ENCODE measurements at regions not wholly inside any gene's neighbourhood (a gene's known extent, or its start where the extent isn't known, plus 50 kb on each side); places are given as distances from the start of the nearest gene placed in this dataset.

DNA sequence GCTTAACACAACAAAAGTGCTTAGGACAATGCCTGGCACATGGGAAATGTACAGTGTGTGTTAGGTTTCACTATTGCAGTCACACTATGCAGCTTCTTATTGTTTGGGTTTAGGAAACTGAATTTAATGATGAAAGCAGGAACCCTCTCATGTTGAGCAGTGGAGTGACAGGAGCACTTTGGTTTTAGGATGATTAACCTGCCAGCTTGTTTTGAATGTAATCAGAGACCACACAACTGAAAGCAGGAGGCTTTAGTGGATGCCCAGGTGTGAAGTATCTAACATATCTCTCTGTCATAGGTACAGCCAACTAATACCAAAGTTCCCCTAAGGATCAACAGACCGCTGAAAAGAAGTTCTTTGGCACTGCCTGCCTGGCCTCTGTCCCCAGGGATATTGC, 406.9 kb upstream of the USP24 start:
- no peak for DNase-seq (ENCODE audit: low spot score)

DNA sequence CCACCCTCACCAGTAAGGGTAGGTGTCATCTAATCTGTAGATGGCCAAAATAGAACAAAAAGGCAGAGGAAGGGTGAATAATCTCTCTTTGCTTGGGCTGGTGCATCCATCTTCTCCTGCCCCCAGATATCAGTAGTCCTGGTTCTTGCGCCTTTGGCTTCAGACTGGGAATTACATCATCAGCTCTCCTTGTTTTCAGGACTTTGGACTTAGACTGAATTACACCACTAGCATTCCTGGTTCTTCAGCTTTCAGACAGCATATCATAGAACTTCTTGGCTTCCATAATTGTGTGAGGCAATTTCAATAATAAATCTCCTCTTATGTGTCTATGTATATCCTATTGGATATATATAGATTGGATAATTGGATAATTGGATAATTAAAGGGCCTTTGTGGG, 403.0 kb upstream of the USP24 start:
- no peak for DNase-seq (ENCODE audit: low spot score)

DNA sequence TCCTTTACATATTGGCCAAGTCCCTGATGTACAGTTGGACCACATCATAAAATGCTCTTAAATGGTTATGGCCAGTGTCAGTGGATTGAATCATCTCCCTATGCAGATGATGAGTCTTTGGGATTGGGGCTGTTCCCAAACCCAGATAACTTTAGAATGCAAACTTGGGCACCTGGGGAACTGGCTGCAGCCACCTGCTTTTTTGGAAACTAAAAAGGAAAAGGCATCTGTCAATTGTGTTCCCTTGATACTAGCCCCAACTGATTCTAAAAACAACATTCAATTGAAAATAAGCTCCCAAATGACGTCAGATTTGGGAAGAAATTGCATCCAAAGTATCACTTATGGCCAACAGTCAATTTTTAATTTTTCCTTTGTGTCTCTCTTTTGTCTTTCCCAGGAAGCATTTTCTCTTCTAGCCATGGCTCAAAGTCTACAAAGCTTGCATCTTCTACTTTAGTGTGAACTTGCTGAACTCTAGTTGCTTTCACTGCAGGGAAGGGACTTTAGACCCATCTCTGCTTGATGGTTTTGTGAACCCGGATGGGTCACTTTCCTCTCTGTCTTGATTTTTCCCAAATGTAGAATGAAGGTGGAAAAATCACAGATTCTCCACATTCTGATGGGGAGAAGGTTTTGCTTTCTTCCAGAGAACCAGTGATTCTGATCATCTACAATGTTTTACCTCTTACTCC, 402.3 kb upstream of the USP24 start:
- no peak for DNase-seq (ENCODE audit: low spot score)

DNA sequence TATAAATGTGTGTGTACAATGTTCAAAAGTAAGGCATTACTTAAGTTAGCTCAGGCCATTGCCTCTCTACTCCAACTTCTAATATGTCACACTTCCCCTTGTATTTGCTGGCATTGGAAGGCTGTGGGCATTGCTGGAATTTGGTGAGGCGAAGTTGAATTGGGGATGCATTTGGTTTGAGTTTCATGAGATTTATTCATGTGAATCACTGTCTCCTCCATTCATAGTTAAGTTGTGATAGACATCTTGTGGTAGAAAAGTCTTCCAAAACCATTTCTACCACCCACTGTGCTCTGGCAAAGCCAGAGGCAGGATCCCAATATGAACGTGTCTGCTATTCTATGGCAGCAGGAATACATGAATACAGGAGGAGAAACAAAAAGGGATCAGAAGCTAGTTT, 397.8 kb upstream of the USP24 start:
- no peak for DNase-seq (ENCODE audit: low spot score)

DNA sequence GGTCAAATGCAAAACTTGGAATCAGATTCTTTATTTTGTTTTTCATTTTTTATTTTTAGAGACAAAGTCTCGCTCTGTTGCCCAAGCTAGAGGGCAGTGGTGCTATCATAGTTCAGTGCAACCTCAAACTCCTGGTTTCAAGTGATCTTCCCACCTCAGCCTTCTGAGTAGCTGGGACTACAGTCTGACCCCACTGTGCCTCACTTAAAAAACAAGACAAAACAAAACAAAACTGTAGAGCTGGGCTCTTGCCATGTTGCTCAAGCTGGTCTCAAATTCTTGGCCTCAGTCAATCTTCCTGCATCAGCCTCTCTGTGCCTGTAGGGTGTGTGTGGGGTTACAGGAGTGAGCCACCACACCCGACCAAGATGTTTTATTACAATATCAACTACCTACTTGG, 396.0 kb upstream of the USP24 start:
- no peak for DNase-seq (ENCODE audit: low spot score)

DNA sequence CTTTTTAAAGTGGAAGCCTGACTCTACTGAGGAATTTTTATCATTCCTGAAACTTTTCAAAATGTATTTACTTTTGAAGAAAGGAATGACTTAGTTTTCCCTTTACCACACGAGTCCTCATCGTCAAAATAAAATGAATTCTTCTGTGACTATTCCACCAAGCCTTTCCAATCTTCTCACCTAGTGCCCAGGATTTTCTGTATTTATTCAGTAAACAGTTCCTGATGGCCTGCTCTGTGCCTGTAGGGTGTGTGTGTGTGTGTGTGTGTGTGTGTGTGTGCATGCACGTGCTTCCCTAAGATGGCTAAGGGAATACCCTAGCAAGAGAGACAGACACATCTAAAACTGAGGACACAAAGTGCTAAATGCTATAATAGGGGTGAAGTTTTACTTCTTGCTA, 395.0 kb upstream of the USP24 start:
- no peak for DNase-seq (ENCODE audit: low spot score)

DNA sequence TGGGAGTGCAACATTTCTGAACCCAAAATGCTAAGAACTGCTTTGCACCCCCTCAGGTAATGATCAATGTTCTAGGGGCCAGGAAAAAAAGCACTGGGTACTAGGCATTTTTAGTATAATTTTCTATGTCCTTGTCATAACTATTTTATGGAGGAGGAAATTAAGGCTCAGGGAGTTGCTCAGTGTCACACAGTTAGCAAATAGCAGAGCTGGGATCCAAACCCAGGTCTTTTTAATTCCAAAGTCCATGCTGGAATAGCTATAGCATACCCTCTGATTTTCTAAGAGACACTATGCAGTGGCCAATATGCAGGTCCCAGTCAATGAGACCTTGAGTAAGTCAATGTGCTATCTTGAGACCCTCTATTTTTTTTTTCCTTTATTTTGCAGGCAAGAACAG, 394.5 kb upstream of the USP24 start:
- DNase-seq (ENCODE audit: low spot score): no peak

DNA sequence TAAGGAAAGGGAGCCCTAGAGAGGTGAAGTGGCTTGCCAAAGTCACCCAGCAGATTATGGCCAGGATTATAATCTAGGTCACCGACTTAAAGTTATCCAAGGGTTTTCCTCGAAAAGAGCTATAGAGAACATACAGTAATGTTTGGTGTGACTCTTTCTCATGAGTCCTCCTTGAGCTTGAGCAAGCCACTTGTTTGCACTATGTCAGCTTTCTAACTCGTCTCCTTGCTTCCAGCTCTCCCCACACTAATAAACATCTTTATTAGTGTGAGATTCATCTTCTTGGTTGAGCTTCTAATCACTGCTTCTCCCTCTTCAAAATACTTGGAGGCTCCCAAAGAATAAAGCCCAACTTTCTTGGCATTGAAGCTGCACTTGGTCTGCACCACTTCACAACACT, 390.0 kb upstream of the USP24 start:
- no peak for DNase-seq (ENCODE audit: low spot score)

DNA sequence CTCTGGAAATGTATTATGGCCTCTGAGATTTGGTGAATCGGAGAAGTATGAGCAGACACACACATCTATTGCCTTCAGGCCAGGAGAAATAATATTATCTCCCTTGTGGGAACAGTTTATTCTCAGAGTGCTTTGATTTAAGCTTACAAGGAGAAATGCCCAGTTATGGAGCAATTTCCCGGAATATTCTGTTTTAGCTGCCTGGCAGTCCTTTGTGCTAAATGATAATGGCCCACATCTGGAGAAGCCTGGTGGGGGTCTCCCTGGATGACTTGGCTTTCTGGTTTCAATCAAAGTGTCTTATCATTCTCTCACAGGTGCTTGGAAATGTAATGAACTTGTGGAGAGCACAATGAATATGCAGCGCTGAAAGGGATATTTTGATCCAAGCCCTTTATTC, 389.6 kb upstream of the USP24 start:
- no peak for DNase-seq (ENCODE audit: low spot score)

DNA sequence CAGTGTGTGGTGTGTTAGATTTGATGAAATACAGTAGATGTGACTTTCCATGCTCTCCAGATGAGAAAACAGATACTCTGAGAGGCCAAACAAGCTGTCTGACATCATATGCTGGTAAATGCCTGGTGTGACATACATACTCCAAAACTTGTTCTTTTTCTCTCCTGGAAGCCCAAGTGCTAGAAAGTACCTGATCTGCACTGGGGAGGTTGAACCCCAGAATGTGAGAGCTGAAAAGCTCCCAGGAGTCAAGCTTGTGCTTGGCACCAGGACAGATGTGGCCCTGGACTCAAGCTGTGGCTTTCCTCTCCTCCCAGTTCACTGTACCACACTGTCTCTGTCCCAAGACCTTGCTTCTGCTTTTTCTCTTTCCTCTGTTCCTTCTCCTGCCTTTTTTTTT, 389.0 kb upstream of the USP24 start:
- no peak for DNase-seq (ENCODE audit: low spot score)

DNA sequence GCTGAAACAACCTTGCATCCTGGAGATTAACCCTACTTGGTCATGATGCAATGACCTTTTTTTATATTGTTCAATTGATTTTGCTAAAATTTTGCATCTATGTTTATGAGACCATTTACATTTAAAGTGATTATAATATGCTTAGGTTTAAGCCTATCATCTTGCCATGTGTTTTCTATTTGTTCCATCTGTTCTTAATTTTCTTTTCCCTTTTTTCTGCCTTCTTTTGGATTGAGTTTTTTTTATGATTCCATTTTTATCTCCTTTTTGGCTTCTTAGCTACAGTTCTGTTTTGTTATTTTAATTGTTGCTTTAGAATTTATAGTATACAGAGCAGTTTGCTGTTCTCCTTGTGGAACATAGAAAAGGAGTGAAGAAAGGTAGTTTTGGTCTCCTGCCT, 385.1 kb upstream of the USP24 start:
- no peak for DNase-seq (ENCODE audit: low spot score)

DNA sequence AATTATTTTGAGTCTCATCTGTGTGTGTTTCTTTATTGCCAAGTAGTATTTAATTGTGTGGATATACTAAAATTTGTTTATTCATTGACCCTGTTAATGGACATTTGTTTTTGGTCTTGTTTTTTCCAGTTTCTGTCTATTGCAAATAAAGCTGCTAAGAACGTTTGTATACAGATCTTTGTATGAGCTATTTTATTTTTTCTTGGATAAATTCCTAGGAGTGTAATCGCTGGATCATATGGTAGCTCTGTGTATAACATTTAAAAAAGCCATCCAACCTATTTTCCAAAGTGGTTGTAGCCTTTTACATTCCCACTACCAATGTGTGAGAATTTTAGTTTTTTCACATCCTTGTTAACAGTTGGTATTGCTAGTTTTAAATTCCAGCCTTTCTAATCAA, 382.7 kb upstream of the USP24 start:
- DNase-seq (ENCODE audit: low spot score): no peak

DNA sequence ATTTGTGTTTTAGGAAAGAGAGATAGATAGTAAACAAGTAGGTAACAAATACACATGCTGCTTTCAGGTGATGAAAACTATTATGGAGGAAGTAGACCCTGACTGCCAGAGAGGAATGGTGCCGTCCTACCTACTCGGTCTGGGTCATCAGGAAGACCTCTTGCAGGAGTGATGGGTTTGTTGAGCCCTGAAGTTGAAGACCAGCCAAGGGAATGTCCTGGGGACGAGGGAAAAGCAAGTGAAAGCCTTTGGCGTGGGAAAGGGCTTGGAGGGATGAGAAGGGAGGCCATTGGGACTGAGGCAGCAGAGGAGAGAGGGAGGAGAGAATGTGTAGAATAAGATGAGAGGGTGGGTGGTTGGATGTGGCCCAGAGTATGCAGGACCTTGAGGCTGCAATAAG, 379.5 kb upstream of the USP24 start:
- DNase-seq (ENCODE audit: low spot score): no peak

DNA sequence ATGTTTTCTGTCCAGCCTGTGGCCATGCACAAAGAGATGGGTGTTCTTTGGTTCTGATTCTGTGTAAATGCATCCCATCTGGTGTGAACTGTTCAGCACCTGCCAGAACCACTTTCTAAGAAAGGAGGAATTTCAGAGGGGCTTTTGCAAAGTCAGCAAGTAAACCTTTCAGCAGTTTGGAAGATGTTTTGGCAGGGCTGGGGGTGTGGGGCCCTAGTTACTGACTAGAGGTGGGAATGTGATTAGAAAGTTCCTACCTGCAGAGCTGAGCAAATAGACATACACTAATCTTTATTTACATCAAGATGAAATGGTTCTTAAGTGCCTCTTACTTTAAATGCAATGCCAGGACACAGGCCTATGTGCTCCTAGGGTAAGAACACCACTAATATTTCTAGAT, 378.1 kb upstream of the USP24 start:
- DNase-seq (ENCODE audit: low spot score): no peak

DNA sequence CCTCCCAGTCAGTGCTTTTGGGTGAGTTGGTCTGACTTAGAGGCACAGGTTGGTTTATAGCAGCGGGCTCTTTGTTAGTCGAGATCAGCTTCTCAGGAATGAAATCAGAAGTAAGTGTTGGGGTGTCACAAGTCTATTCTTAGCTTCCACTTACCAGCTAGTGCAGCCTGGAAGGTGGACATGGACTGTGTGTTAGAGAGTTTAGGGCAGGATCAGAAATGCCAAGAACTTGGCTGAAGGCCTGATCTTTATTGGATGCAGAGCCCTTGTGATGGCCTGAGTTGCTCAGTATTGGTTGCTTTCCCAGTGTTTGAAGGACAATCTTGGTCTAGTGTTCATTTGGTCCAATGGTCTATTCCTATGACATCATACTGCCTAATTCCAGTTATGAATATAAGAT, 377.0 kb upstream of the USP24 start:
- DNase-seq (ENCODE audit: low spot score): no peak

DNA sequence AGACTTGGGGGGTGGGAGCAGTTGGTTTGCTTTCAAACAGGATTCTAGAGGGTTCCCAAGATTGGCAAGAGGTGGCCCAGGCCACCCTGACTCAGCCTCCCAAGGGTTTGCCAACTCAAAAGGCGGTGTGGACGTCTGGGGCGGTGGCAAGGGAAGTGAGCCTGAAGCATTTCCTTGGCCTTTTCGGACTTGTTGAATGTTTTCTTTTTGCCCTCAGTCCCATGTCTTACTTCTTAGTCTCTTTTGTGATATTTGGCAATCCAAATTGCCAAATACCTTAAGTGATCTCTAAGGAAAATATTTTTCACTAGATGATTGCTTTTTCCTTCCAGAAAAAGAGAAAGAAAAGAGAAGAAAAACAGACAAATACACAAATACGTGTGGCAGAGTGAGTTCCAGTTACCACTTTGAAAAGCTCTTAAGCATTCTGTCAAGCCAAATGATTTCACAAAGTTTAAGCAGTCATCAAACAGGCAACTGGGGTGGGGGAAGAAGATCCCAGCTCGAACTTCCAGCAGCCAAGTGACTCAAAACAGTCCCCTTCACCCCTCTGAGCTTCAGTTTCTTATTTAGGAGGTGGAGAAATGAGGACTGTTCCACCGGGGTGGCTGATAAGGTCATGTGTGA, 374.6 kb upstream of the USP24 start:
- no peak for DNase-seq (ENCODE audit: low spot score)

DNA sequence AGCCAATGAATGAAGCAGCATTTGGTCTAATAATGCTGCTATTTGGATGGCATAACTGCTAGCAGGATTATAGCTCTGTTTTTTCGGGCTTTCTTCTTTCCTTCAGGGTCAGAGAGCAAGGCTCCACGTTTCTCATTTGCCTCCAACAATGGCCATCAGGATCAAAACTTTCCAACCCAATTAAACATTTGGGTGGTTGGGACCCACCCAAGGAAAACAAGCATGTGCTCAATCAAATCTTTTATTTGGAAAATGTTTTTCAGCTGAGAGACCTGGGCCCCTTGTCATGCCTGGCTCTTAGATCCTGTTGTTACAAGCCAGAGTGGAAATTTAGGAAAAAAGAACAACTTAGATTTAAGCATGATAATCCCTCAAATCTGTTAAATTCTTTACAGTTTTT, 373.1 kb upstream of the USP24 start:
- DNase-seq (ENCODE audit: low spot score): no peak

DNA sequence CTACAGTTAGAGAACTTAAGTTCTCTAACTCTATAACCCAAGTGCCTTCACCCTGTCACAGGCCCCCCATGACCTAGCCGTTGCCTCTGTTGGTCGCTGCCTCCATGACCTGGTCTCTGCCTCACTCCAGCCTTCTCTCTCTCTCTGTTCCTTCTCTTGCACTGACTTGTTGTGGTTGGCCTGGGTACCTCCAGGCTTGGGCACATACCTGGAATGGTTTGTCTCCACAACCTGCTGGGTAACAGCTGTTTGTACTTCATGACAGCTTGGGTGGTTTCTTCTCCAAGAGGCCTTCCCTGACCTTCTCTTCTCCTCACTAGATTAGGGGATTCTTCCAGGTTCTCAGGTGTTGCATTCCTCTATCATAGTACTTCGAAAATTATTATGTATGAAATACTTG, 371.6 kb upstream of the USP24 start:
- DNase-seq (ENCODE audit: low spot score): no peak

DNA sequence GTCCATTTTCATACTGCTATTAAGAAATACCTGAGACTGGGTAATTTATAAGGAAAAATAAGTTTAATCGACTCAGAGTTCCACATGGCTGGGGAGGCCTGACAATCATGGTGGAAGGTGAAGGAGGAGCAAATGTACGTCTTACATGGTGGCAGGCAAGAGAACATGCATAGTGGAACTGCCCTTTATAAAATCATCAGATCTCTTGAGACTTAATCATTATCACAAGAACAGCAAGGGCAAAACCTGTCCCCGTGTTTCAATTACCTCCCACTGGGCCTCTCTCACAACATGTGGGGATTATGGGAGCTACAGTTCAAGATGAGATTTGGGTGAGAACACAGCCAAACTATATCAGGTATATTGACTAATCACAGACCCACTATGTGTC, 370.2 kb upstream of the USP24 start:
- no peak for DNase-seq (ENCODE audit: low spot score)

DNA sequence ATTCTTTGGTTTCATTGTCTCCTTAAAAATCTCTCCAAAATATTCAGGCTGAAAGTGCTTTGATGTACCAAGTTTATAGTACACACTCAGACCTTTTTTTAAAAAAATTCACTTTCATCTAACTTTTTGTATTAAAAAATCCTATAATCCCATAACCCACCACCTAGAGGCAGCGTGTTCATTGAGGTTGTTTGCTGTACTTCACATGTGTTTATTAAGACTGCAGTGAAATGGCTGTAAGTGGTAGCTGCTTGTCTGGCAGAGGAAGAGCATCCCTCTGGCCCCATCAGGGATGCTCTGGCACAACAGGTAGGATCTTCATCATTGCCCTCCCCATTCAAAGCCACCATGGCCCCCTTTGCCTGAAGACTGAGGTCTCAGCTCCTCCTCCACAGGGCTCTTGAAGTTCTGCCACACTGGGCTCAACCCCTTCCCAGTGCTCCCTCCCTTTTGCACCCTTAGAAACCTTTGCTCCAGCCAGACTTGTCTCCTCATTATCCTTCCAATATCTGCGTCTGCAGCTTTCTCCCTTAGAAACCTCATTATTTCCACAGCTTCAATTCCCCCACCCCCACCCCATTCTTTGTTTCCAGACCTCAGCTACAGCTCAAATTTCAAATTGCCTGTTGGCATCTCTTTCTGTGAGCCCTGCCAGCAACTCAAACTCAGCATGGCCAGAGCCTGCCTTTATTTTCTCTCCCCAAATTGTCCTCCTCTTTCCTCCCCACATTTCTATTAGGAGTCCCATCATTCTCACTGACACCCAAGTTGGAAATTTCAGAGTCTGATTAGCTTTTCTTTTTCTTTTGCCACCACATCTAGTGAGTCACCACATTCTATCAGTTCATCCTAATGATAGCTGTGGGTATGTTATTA, 369.6 kb upstream of the USP24 start:
- DNase-seq (ENCODE audit: low spot score): no peak

DNA sequence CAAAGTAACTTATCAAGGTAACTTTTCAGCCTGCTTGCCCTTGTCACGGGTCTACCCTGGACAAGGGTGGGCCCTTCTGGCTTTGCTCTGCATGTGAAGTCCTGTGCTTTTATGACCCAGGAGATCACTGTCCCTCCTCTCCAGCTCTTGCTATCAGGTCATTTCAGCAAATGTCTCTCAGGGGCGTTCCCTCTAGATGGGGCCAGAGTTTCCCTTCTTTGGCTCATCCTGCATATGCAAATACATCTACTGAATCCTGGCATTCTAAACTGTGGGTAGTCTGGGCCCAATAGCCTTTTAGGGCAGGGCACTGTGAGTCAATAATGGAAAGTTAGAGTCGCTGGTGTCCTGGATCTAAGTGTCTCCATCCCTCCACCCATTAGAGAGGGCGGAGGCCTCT, 366.9 kb upstream of the USP24 start:
- DNase-seq (ENCODE audit: low spot score): no peak

DNA sequence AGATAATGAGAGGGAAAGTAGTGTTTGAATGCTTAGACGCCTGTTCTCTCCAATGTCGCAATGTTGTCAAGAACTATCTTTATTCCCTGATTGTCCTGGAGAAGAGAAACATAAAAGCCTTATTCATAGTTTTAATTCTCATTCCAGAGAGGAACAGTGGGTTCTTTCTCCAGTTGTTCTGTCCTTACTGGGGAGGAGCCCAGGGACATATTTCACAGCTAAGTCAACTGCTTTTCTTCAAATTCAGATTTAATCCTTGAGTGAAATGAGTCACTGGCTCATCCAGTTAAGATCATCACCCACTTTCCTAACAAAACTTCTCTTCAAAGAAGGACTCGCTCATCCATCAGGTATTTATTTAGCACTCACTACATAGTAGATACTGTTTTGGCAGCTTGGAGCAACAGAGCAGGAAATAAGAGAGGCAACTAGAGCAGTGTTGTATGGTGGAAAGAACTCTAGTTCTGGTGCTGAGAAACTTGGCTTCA, 365.7 kb upstream of the USP24 start:
- DNase-seq (ENCODE audit: low spot score): no peak

DNA sequence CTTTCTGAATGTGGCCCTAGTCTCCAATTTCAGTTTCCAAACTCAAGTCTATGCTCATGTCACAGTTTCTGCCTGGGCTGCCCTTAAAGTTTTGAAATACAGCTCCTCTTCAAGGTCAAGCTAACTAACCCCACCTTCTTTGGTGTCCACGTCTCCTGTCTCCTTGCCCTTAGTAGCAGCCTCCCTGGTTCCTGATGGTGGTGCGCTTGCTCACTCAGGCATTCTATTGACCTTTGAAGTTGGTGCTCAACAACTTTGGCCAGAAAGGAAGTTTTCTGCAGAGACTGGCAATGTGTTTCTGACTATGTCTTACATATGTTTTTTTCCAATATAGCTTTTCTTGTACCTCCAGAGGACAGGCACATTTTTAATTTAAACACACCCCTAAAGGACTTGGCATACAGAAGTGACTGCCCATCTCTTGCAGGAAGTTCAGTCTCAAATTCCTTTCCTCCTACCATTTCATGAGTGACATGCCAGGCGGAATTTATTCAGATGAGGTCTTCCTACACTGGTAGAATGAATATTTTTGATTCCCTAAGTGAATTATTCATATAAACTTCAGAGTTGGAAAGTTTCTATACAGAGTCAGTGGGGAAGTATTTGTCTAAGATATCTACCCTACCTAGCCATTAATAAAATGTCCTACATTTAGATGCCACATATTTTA, 364.3 kb upstream of the USP24 start:
- no peak for DNase-seq (ENCODE audit: low spot score)
